DND-41 (cell line): ENCODE measurements at regions not wholly inside any gene's neighbourhood (a gene's known extent, or its start where the extent isn't known, plus 50 kb on each side); places are given as distances from the start of the nearest gene placed in this dataset.

Experiments used
- CTCF ChIP-seq: IDR thresholded peaks from 2 replicates; pipeline ENCODE4 v1.5.1; 2012; ENCODE audit warnings: borderline replicate concordance, low read length, moderate library complexity, mild to moderate bottlenecking; ENCODE audit not compliant: poor library complexity, severe bottlenecking; ENCODE audit errors: extremely low read depth
- EZH2 ChIP-seq: IDR thresholded peaks from 3 replicates; pipeline ENCODE4 v1.6.1; 2012; ENCODE audit warnings: borderline replicate concordance, low read depth, mild to moderate bottlenecking, moderate library complexity, low read length, inconsistent platforms; ENCODE audit not compliant: severe bottlenecking

GRCh38 chr6:155641603-155642002 lies 186.0 kb upstream of the NOX3 start:
- no peak for TF ChIP-seq CTCF
- no peak for TF ChIP-seq EZH2
